ENCODE measurements at regions not wholly inside any gene's neighbourhood (a gene's known extent, or its start where the extent isn't known, plus 50 kb on each side); places are given as distances from the start of the nearest gene placed in this dataset.

GRCh38 chr9:108569624-108570023 lies 286.2 kb downstream of the ACTL7B start:
- DNase-seq (ENCODE audit: low spot score), result no peak
- TF ChIP-seq, protein P1, sequence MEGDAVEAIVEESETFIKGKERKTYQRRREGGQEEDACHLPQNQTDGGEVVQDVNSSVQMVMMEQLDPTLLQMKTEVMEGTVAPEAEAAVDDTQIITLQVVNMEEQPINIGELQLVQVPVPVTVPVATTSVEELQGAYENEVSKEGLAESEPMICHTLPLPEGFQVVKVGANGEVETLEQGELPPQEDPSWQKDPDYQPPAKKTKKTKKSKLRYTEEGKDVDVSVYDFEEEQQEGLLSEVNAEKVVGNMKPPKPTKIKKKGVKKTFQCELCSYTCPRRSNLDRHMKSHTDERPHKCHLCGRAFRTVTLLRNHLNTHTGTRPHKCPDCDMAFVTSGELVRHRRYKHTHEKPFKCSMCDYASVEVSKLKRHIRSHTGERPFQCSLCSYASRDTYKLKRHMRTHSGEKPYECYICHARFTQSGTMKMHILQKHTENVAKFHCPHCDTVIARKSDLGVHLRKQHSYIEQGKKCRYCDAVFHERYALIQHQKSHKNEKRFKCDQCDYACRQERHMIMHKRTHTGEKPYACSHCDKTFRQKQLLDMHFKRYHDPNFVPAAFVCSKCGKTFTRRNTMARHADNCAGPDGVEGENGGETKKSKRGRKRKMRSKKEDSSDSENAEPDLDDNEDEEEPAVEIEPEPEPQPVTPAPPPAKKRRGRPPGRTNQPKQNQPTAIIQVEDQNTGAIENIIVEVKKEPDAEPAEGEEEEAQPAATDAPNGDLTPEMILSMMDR (IDR thresholded peaks at IDR 0.05; ENCODE audit: extremely low read depth, missing control alignments), result no peak

DNA sequence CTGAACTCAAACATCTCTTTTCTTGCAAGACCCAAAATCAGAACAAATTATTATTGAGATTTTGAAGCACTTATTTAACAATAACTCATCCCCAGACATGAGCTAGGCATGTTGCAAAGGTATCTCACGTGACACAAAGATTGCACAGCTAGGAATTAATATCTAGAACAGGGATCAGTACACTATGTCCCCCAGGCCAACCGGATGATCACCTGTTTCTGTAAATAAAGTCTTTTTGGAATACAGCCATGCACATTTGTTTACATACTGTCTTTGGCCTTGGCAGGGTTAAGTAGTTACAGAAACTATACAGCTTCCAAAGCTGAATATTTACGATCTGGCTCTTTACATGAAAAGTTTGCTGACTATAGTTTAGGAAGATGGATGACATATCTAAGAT lies 287.7 kb downstream of the ACTL7B start:
- TF ChIP-seq, protein P1 (IDR thresholded peaks at IDR 0.05; ENCODE audit: extremely low read depth, missing control alignments), result no peak
- DNase-seq (ENCODE audit: low spot score), result no peak

- no peak for DNase-seq (ENCODE audit: low spot score)
- TF ChIP-seq, protein P1 (IDR thresholded peaks at IDR 0.05; ENCODE audit: extremely low read depth, missing control alignments), result no peak
Measured at GRCh38 chr9:108567571-108567970, 288.2 kb downstream of the ACTL7B start.

- DNase-seq (ENCODE audit: low spot score), result peak; percentile 56
- TF ChIP-seq, protein P1 (IDR thresholded peaks at IDR 0.05; ENCODE audit: extremely low read depth, missing control alignments), result peak; percentile 64
Measured at GRCh38 chr9:108565651-108566378, 290.0 kb downstream of the ACTL7B start.

- no peak for DNase-seq (ENCODE audit: low spot score)
- TF ChIP-seq, protein P1 (IDR thresholded peaks at IDR 0.05; ENCODE audit: extremely low read depth, missing control alignments), result no peak
Measured at GRCh38 chr9:108562176-108562575, 293.6 kb downstream of the ACTL7B start.

- DNase-seq (ENCODE audit: low spot score), result no peak
- TF ChIP-seq, protein P1 (IDR thresholded peaks at IDR 0.05; ENCODE audit: extremely low read depth, missing control alignments), result no peak
Measured at GRCh38 chr9:108559432-108559831, 296.4 kb downstream of the ACTL7B start.

- DNase-seq (ENCODE audit: low spot score), result no peak
- TF ChIP-seq, protein P1 (IDR thresholded peaks at IDR 0.05; ENCODE audit: extremely low read depth, missing control alignments), result no peak
Measured at GRCh38 chr9:108554831-108555230, 301.0 kb downstream of the ACTL7B start.
